HEK293 (cell line): ENCODE measurements at regions not wholly inside any gene's neighbourhood (a gene's known extent, or its start where the extent isn't known, plus 50 kb on each side); places are given as distances from the start of the nearest gene placed in this dataset.

Experiments
- CTCF ChIA-PET: fragments of 350-600 bp; formaldehyde crosslinking; extraction: SDS; loops from one replicate; lab custom pipeline; 2021; ENCODE audit warnings: antibody characterized with exemption; lab: Yijun Ruan, JAX
- POLR2A ChIA-PET: fragments of 300-600 bp; formaldehyde crosslinking; extraction: SDS; loops from one replicate; lab custom pipeline; 2020; ENCODE audit warnings: antibody characterized with exemption, inconsistent platforms; lab: Yijun Ruan, JAX
- H3K27ac ChIP-seq: fragments of 200-500 bp; sonication (Bioruptor generic); 2 replicates; pipeline ENCODE4 v1.5.1; 2014; ENCODE audit warnings: low read depth, low read length, control low read depth, inconsistent platforms; ENCODE audit errors: extremely low read depth
- H3K36me3 ChIP-seq, 2 experiments: fragments of 200-500 bp in 1 of 2; sonication (Bioruptor generic) in 1 of 2; 1 replicate in 1 of 2; 2 replicates in 1 of 2; pipeline ENCODE4 v1.5.1; 2014 to 2017; ENCODE audit warnings: inconsistent platforms in 2 of 2, low read length in 2 of 2; ENCODE audit not compliant: control insufficient read depth in 2 of 2, insufficient read depth in 1 of 2
- H3K4me1 ChIP-seq: fragments of 200-500 bp; sonication (Bioruptor generic); 2 replicates; pipeline ENCODE4 v1.5.1; 2014; ENCODE audit warnings: mild to moderate bottlenecking, low read length, inconsistent platforms; ENCODE audit not compliant: control insufficient read depth, insufficient read depth
- H3K4me3 ChIP-seq: 2 replicates; pipeline ENCODE4 v1.5.1; 2011; ENCODE audit warnings: low read depth, mild to moderate bottlenecking, control low read depth, low read length, moderate library complexity
- H3K9me3 ChIP-seq: fragments of 200-500 bp; sonication (Bioruptor generic); 2 replicates; pipeline ENCODE4 v1.5.1; 2014; ENCODE audit warnings: low read depth, low read length, inconsistent platforms; ENCODE audit not compliant: control insufficient read depth, insufficient read depth
- KLF16 ChIP-seq: fragments of 450-650 bp; formaldehyde crosslinking; IDR thresholded peaks from 2 replicates; pipeline ENCODE4 v1.5.1; 2017; ENCODE audit warnings: missing biosample characterization, missing genetic modification characterization
- PRDM10 ChIP-seq: fragments of 450-650 bp; formaldehyde crosslinking; IDR thresholded peaks from 2 replicates; pipeline ENCODE4 v1.5.1; 2016; ENCODE audit warnings: missing biosample characterization, missing genetic modification characterization
- ZFP3 ChIP-seq: fragments of 450-650 bp; formaldehyde crosslinking; IDR thresholded peaks from 2 replicates; pipeline ENCODE4 v1.5.1; 2016; ENCODE audit warnings: low read depth, missing biosample characterization, missing genetic modification characterization
- ZNF354C ChIP-seq: fragments of 450-650 bp; formaldehyde crosslinking; IDR thresholded peaks from 2 replicates; pipeline ENCODE4 v1.5.1; 2016; ENCODE audit warnings: missing biosample characterization, missing genetic modification characterization, low read depth, borderline replicate concordance
- ZNF362 ChIP-seq: fragments of 450-650 bp; formaldehyde crosslinking; IDR thresholded peaks from 2 replicates; pipeline ENCODE4 v1.5.1; 2016; ENCODE audit warnings: missing biosample characterization, missing genetic modification characterization
- ZNF791 ChIP-seq: fragments of 450-650 bp; formaldehyde crosslinking; IDR thresholded peaks from 2 replicates; pipeline ENCODE4 v1.5.1; 2016; ENCODE audit warnings: missing biosample characterization, missing genetic modification characterization
- TF ChIP-seq, protein P1 (sequence below): fragments of 450-650 bp; formaldehyde crosslinking; IDR thresholded peaks from 2 replicates; pipeline ENCODE4 v1.5.1; 2016; ENCODE audit warnings: missing biosample characterization, missing genetic modification characterization
- TF ChIP-seq, protein P2 (sequence below): fragments of 450-650 bp; formaldehyde crosslinking; IDR thresholded peaks from 2 replicates; pipeline ENCODE4 v1.5.1; 2017; ENCODE audit warnings: missing biosample characterization, missing genetic modification characterization
- TF ChIP-seq, protein P3 (sequence below): fragments of 450-650 bp; formaldehyde crosslinking; IDR thresholded peaks from 2 replicates; pipeline ENCODE4 v1.5.1; 2016; ENCODE audit warnings: missing biosample characterization, missing genetic modification characterization

- TF ChIP-seq, protein P1, sequence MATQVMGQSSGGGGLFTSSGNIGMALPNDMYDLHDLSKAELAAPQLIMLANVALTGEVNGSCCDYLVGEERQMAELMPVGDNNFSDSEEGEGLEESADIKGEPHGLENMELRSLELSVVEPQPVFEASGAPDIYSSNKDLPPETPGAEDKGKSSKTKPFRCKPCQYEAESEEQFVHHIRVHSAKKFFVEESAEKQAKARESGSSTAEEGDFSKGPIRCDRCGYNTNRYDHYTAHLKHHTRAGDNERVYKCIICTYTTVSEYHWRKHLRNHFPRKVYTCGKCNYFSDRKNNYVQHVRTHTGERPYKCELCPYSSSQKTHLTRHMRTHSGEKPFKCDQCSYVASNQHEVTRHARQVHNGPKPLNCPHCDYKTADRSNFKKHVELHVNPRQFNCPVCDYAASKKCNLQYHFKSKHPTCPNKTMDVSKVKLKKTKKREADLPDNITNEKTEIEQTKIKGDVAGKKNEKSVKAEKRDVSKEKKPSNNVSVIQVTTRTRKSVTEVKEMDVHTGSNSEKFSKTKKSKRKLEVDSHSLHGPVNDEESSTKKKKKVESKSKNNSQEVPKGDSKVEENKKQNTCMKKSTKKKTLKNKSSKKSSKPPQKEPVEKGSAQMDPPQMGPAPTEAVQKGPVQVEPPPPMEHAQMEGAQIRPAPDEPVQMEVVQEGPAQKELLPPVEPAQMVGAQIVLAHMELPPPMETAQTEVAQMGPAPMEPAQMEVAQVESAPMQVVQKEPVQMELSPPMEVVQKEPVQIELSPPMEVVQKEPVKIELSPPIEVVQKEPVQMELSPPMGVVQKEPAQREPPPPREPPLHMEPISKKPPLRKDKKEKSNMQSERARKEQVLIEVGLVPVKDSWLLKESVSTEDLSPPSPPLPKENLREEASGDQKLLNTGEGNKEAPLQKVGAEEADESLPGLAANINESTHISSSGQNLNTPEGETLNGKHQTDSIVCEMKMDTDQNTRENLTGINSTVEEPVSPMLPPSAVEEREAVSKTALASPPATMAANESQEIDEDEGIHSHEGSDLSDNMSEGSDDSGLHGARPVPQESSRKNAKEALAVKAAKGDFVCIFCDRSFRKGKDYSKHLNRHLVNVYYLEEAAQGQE (tag by site-specific recombination) = no peak
Measured at GRCh38 chr7:124460056-124460450, 305.5 kb downstream of the GPR37 start (continued).

DNA sequence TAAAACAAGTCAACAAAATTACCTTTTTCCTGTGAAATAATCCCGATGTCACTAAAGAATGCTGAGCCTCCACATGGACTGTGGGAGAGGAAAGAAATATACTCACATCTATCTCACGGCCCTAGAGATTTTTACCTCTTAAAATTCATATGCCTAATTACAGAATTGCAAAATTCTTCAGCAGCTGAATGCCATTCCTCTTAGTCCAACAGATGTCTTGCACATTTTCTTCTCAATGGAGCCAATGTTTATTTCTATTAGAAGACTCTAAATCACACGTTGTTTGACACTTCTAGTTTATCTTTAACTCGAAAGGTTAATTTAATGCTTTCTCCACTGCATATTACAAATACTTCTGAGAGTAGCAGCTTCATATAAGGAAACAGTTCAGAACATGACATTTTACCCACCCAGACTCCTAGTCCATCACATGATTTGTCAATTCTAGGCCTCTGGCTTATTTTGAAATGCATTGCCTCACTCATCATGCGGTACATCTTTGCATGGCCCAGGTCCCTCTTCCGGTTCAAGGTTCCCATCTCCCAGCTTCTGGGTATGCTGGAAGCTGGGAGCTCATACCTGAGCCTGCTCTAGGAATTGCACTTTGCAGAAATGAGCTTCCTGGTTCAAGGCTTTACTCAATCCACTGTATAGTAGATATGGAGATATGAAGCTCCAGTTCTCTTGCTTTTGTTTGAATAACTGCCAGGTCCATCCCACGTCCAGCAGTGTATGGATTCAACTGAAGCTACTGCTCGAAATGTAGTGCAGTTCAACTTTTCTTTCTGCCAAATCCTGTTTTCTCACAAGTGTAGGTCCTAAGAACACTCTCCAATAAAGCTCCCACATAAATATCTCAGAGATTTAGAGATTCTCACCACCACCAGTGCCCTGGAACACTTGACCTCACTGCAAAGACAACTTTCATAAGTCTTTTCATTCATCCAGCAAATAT is 306.2 kb downstream of the GPR37 start:
- no peaks in the 10 kb centered on the region for H3K36me3 ChIP-seq
- H3K4me1 ChIP-seq = no peaks in the 10 kb centered on the region
- H3K4me3 ChIP-seq = no peak overlapping the region
- ChIA-PET POLR2A (no interaction called here), CTCF (interaction anchor here (0.6 kb wide), 1 partner anchor 57 kb away, joined by 3 read pairs; no protein-coding TSS in a partner anchor)
- H3K9me3 ChIP-seq = no peaks in the 10 kb centered on the region
- TF ChIP-seq, protein P2, sequence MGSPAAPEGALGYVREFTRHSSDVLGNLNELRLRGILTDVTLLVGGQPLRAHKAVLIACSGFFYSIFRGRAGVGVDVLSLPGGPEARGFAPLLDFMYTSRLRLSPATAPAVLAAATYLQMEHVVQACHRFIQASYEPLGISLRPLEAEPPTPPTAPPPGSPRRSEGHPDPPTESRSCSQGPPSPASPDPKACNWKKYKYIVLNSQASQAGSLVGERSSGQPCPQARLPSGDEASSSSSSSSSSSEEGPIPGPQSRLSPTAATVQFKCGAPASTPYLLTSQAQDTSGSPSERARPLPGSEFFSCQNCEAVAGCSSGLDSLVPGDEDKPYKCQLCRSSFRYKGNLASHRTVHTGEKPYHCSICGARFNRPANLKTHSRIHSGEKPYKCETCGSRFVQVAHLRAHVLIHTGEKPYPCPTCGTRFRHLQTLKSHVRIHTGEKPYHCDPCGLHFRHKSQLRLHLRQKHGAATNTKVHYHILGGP = no peak
- no peak for TF ChIP-seq KLF16 (tag by site-specific recombination)
- H3K27ac ChIP-seq = no peak overlapping the region

GRCh38 chr7:124457841-124458240 is 307.8 kb downstream of the GPR37 start:
- no peak overlapping the region for H3K27ac ChIP-seq
- POLR2A ChIA-PET = no interaction called here

DNA sequence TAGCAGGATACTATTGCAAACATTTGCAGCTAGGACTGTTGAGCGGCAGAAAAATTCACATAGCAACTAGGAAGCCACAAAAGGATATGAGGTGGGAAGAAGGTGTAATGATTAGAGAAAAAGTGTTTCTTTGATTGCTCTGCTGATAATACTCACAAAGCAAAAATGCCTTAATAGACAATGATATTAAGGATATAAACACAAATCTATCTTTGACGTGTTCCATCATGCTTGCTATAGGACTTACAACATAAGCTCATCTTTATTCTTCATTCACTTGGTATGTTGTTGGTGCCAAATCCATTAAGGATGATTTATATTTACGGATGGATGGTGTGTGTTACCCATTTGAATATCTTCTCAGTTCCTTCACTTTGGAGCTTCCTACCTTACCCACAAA is 309.3 kb downstream of the GPR37 start:
- POLR2A ChIA-PET = no interaction called here
- no peaks in the 10 kb centered on the region for H3K4me1 ChIP-seq
- CTCF ChIA-PET = no interaction called here
- TF ChIP-seq ZFP3 (tag by site-specific recombination) (no peak), ZNF354C (no peak), ZNF791 (tag by site-specific recombination) (no peak), PRDM10 (tag by site-specific recombination) (no peak)
- TF ChIP-seq, protein P1 (tag by site-specific recombination) = no peak

More at GRCh38 chr7:124457841-124458240, 307.8 kb downstream of the GPR37 start:
- no peaks in the 10 kb centered on the region for H3K4me1 ChIP-seq
- no peak for TF ChIP-seq ZNF362
- TF ChIP-seq, protein P3, sequence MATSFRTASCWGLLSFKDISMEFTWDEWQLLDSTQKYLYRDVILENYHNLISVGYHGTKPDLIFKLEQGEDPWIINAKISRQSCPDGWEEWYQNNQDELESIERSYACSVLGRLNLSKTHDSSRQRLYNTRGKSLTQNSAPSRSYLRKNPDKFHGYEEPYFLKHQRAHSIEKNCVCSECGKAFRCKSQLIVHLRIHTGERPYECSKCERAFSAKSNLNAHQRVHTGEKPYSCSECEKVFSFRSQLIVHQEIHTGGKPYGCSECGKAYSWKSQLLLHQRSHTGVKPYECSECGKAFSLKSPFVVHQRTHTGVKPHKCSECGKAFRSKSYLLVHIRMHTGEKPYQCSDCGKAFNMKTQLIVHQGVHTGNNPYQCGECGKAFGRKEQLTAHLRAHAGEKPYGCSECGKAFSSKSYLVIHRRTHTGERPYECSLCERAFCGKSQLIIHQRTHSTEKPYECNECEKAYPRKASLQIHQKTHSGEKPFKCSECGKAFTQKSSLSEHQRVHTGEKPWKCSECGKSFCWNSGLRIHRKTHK (tag by site-specific recombination) = no peak
- no peaks in the 10 kb centered on the region for H3K9me3 ChIP-seq
- H3K36me3 ChIP-seq = no peaks in the 10 kb centered on the region
- CTCF ChIA-PET = interaction anchor here (0.7 kb wide), 1 partner anchor 69 kb away, joined by 3 read pairs; no protein-coding TSS in a partner anchor
- H3K4me3 ChIP-seq = no peak overlapping the region

More for the DNA sequence above, 309.3 kb downstream of the GPR37 start:
- Histone ChIP-seq H3K36me3 (no peaks in the 10 kb centered on the region), H3K27ac (no peak overlapping the region), H3K4me3 (no peak overlapping the region), H3K9me3 (no peaks in the 10 kb centered on the region)
